ENCODE measurements at regions not wholly inside any gene's neighbourhood (a gene's known extent, or its start where the extent isn't known, plus 50 kb on each side); places are given as distances from the start of the nearest gene placed in this dataset.

DNA sequence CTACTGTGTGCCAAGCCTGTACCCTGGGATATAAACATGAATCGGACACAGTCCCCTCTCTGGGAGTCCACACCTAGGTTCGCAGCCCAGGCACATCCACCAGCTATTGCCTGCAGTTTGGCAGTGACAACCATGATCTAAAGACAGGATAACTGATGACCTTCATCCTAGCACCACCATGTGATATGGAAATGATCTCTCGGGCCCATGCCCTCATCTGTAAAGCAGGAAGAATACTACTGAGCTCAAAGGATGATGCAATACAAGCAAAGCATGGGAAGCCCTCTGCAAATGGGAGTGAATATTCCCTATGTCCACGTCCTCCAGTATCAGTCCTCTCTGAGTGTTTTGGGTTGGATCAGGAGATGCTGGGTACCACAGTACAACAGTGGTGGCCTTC, 80.9 kb upstream of the MSX1 start:
- Histone ChIP-seq H3K36me3 (no peaks in the 10 kb centered on the region), H3K4me3 (ENCODE audit: low read depth, low read length) (no peak overlapping the region), H3K4me1 (no peaks in the 10 kb centered on the region), H3K9me3 (no peaks in the 10 kb centered on the region), H3K27me3 (no peaks in the 10 kb centered on the region)
- DNase-seq, result no peak
- TF ChIP-seq, protein P1, sequence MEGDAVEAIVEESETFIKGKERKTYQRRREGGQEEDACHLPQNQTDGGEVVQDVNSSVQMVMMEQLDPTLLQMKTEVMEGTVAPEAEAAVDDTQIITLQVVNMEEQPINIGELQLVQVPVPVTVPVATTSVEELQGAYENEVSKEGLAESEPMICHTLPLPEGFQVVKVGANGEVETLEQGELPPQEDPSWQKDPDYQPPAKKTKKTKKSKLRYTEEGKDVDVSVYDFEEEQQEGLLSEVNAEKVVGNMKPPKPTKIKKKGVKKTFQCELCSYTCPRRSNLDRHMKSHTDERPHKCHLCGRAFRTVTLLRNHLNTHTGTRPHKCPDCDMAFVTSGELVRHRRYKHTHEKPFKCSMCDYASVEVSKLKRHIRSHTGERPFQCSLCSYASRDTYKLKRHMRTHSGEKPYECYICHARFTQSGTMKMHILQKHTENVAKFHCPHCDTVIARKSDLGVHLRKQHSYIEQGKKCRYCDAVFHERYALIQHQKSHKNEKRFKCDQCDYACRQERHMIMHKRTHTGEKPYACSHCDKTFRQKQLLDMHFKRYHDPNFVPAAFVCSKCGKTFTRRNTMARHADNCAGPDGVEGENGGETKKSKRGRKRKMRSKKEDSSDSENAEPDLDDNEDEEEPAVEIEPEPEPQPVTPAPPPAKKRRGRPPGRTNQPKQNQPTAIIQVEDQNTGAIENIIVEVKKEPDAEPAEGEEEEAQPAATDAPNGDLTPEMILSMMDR (IDR thresholded peaks at IDR 0.05; ENCODE audit: low read depth, low read length), result no peak

DNA sequence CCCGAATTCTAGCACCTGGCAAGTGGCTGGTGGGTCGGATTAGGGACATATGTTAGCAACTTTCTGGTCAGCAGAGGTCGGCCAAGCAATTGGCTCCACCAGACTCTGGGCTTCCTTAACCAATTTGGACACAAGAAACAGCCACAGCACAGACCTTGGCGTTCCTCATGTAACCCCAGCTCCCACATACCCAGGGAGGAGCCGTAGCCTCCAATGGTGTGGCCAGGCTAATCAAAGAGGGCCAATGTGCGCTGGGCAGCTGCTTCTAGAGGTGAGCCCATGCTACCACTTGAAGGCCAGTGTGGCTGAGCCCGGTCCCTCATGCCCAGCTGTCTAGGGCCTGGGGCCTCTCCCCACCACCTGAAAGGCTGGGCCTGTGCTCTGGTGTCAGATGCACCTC, 82.5 kb upstream of the MSX1 start:
- no peaks in the 10 kb centered on the region for H3K36me3 ChIP-seq
- H3K27me3 ChIP-seq, result no peaks in the 10 kb centered on the region
- TF ChIP-seq, protein P1 (IDR thresholded peaks at IDR 0.05; ENCODE audit: low read depth, low read length), result no peak
- no peaks in the 10 kb centered on the region for H3K4me1 ChIP-seq
- H3K4me3 ChIP-seq (ENCODE audit: low read depth, low read length), result no peak overlapping the region
- H3K9me3 ChIP-seq, result no peaks in the 10 kb centered on the region
- DNase-seq, result no peak

DNA sequence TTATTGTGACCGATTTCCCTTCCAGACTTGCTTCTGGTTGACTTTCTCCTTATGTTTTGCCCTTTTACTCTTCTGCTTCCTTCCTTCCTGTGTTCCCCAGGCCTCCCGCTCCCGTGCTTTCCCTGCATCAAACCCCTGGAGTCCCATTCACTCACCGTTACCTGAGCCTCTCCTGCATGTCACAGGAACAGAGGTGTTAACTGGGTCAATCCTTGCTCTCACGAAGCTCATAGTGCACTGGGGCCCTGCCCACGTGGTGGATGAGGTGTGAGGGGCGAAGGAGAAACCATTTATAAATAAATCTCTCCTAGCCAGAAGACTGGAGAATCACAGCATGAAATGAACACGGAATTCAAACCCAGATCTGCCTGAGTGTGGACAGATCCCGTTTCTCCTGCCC, 83.1 kb upstream of the MSX1 start:
- Histone ChIP-seq H3K4me3 (ENCODE audit: low read depth, low read length) (no peak overlapping the region), H3K27me3 (no peaks in the 10 kb centered on the region), H3K4me1 (no peaks in the 10 kb centered on the region), H3K36me3 (no peaks in the 10 kb centered on the region), H3K9me3 (no peaks in the 10 kb centered on the region)
- TF ChIP-seq, protein P1 (IDR thresholded peaks at IDR 0.05; ENCODE audit: low read depth, low read length), result no peak
- no peak for DNase-seq

DNA sequence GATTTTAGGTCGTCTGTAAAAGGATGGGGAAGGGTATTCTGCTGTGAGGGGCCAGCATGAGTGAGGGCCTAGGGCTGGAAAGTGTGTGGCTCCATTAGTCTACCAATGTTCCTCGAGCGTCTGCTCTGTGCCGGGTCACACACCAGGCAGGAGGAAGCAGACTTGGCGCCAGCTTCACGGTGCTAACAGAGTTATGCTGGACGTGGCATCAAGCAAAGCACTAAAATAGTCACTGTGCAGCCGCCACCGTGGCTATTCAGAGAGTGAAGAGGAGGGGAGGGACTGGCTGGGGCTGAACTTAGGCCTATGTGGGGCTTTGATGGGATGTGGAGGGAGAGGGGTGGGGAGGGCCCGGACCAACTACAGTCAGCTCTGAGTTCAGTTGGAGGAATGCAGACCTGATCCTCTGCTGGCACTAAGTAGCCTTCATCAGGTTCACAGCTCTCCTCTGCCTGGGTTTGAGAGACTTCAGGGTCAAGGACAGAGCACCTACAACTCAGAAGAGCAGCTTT, 83.9 kb upstream of the MSX1 start:
- Histone ChIP-seq H3K4me1 (no peaks in the 10 kb centered on the region), H3K9me3 (no peaks in the 10 kb centered on the region), H3K4me3 (ENCODE audit: low read depth, low read length) (no peak overlapping the region), H3K36me3 (no peaks in the 10 kb centered on the region), H3K27me3 (no peaks in the 10 kb centered on the region)
- TF ChIP-seq, protein P1 (IDR thresholded peaks at IDR 0.05; ENCODE audit: low read depth, low read length), result no peak
- no peak for DNase-seq

DNA sequence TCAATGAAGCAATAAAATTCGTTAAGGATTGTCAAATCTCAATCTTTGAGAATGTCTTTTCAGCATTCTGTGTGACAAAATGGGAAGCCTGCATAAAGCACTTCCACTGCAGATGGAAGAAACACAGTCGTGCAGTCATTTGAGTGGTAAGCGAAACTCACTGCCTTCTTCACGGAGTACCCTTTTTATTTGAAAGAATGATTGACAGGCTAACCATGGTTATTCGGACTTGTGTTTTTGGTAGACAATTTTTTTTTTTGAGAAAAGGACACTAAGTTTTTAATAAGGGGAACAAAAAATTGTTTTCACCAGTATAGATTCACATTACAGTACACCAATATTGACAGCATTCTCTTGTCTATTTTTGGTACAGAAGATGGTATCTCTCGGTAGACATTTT, 86.9 kb upstream of the MSX1 start:
- TF ChIP-seq, protein P1 (IDR thresholded peaks at IDR 0.05; ENCODE audit: low read depth, low read length), result no peak
- no peak overlapping the region for H3K4me3 ChIP-seq (ENCODE audit: low read depth, low read length)

DNA sequence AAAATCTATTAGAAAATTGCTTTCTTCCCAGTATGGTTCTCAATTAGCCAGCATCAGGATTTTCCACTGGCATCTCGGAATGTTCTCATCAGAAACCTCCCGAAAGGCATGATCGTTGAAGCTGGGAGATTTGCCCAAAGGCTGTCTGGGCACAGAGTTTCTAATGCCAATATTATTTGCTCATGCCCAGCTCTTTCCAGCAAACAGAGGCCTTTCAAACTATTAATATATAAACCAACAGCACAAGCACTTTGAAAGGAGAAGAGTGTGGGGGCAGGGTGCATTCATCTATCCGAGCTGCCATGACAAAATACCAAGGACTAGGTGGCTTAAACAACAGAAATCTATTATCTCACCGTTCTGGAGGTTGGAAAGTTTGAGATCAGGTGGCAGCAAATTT, 88.3 kb upstream of the MSX1 start:
- Histone ChIP-seq H3K27me3 (no peaks in the 10 kb centered on the region), H3K4me1 (peaks cover 6% of the 10 kb centered on the region), H3K9me3 (no peaks in the 10 kb centered on the region), H3K4me3 (ENCODE audit: low read depth, low read length) (no peak overlapping the region), H3K36me3 (no peaks in the 10 kb centered on the region)
- TF ChIP-seq, protein P1 (IDR thresholded peaks at IDR 0.05; ENCODE audit: low read depth, low read length), result no peak
- DNase-seq, result no peak

More for the DNA sequence above, 86.9 kb upstream of the MSX1 start:
- no peaks in the 10 kb centered on the region for H3K9me3 ChIP-seq
- no peaks in the 10 kb centered on the region for H3K4me1 ChIP-seq
- no peaks in the 10 kb centered on the region for H3K27me3 ChIP-seq
- no peak for DNase-seq
- no peaks in the 10 kb centered on the region for H3K36me3 ChIP-seq
